Liver (tissue), 7 donors: ENCODE measurements at regions not wholly inside any gene's neighbourhood (a gene's known extent, or its start where the extent isn't known, plus 50 kb on each side); places are given as distances from the start of the nearest gene placed in this dataset.

Experiments
- DNase-seq: peaks from one replicate; pipeline ENCODE4 v3.0.0-alpha.2; 2017; ENCODE audit warnings: low spot score
- H3K27ac ChIP-seq, 2 donors: one replicate each; pipeline ENCODE4 v1.7.0; 2013; ENCODE audit warnings: inconsistent platforms in 2 of 2, low read length in 2 of 2, control low read depth in 1 of 2, low read depth in 1 of 2, mild to moderate bottlenecking in 1 of 2
- H3K27me3 ChIP-seq, 4 donors: one replicate each; pipeline versions ENCODE4 v1.6.1 to v1.7.0; 2013; ENCODE audit warnings: low read length in 3 of 4, inconsistent platforms in 1 of 4, mild to moderate bottlenecking in 1 of 4, moderate library complexity in 1 of 4; ENCODE audit not compliant: control insufficient read depth in 4 of 4, insufficient read depth in 4 of 4
- H3K36me3 ChIP-seq, 4 donors: one replicate each; pipeline versions ENCODE4 v1.6.1 to v1.7.0; 2013; ENCODE audit warnings: low read length in 3 of 4, mild to moderate bottlenecking in 3 of 4, low read depth in 1 of 4, moderate library complexity in 1 of 4; ENCODE audit not compliant: control insufficient read depth in 4 of 4, insufficient read depth in 3 of 4
- H3K4me1 ChIP-seq, 4 donors: one replicate each; pipeline versions ENCODE4 v1.6.1 to v1.7.0; 2013; ENCODE audit warnings: low read length in 3 of 4, mild to moderate bottlenecking in 3 of 4, moderate library complexity in 1 of 4; ENCODE audit not compliant: control insufficient read depth in 4 of 4, insufficient read depth in 4 of 4
- H3K4me3 ChIP-seq, 3 donors: one replicate each; pipeline versions ENCODE4 v1.6.1 to v1.7.0; 2013; ENCODE audit warnings: low read length in 3 of 3, control low read depth in 1 of 3, low read depth in 1 of 3, mild to moderate bottlenecking in 1 of 3
- H3K9ac ChIP-seq, 2 donors: one replicate each; pipeline ENCODE4 v1.7.0; 2013; ENCODE audit warnings: low read length in 2 of 2, mild to moderate bottlenecking in 2 of 2, moderate library complexity in 2 of 2, control low read depth in 1 of 2, low read depth in 1 of 2
- H3K9me3 ChIP-seq, 4 donors: one replicate each; pipeline versions ENCODE4 v1.6.1 to v1.7.0; 2013; ENCODE audit warnings: low read length in 3 of 4; ENCODE audit not compliant: control insufficient read depth in 4 of 4
- ATF3 ChIP-seq: IDR thresholded peaks from 2 replicates; pipeline ENCODE4 v1.6.1; 2016; ENCODE audit warnings: antibody characterized with exemption
- EGR1 ChIP-seq, 2 donors: IDR thresholded peaks; 2 replicates each; pipeline ENCODE4 v1.6.1; 2016 to 2018; ENCODE audit warnings: antibody characterized with exemption in 2 of 2, low read depth in 2 of 2
- FOXA1 ChIP-seq: IDR thresholded peaks from 2 replicates; pipeline ENCODE4 v1.6.1; 2016; ENCODE audit warnings: antibody characterized with exemption
- FOXA2 ChIP-seq: IDR thresholded peaks from 2 replicates; pipeline ENCODE4 v1.6.1; 2016; ENCODE audit warnings: antibody characterized with exemption
- GABPA ChIP-seq, 2 donors: IDR thresholded peaks in 1 of 2; conservative IDR thresholded peaks in 1 of 2; 2 replicates each; pipeline ENCODE4 v1.6.1; 2016; ENCODE audit warnings: antibody characterized with exemption in 2 of 2, mild to moderate bottlenecking in 1 of 2, moderate library complexity in 1 of 2
- HNF4A ChIP-seq, 2 donors: conservative IDR thresholded peaks; 2 replicates each; pipeline ENCODE4 v1.6.1; 2016; ENCODE audit warnings: antibody characterized with exemption in 2 of 2, mild to moderate bottlenecking in 2 of 2
- HNF4G ChIP-seq: IDR thresholded peaks from 2 replicates; pipeline ENCODE4 v1.6.1; 2016; ENCODE audit warnings: antibody characterized with exemption
- JUND ChIP-seq, 2 donors: IDR thresholded peaks; 2 replicates each; pipeline ENCODE4 v1.6.1; 2016; ENCODE audit warnings: antibody characterized with exemption in 2 of 2
- NR2F2 ChIP-seq: IDR thresholded peaks from 2 replicates; pipeline ENCODE4 v1.6.1; 2016; ENCODE audit warnings: antibody characterized with exemption
- RAD21 ChIP-seq, 2 donors: IDR thresholded peaks; 2 replicates each; pipeline ENCODE4 v1.6.1; 2016; ENCODE audit warnings: antibody characterized with exemption in 2 of 2, mild to moderate bottlenecking in 2 of 2
- REST ChIP-seq: IDR thresholded peaks from 2 replicates; pipeline ENCODE4 v1.6.1; 2016; ENCODE audit warnings: antibody characterized with exemption, mild to moderate bottlenecking
- RXRA ChIP-seq, 2 donors: IDR thresholded peaks; 2 replicates each; pipeline ENCODE4 v1.6.1; 2017 to 2018; ENCODE audit warnings: antibody characterized with exemption in 2 of 2, mild to moderate bottlenecking in 1 of 2
- SP1 ChIP-seq: IDR thresholded peaks from 2 replicates; pipeline ENCODE4 v1.6.1; 2018; ENCODE audit warnings: antibody characterized with exemption, mild to moderate bottlenecking
- TAF1 ChIP-seq: conservative IDR thresholded peaks from 2 replicates; pipeline ENCODE4 v1.6.1; 2016; ENCODE audit warnings: antibody characterized with exemption, mild to moderate bottlenecking
- ZBTB33 ChIP-seq: IDR thresholded peaks from 2 replicates; pipeline ENCODE4 v1.6.1; 2016; ENCODE audit warnings: antibody characterized with exemption
- WGBS: extraction: QIAGEN DNeasy Blood & Tissue Kit; methylation state at CpG from one replicate; pipeline ENCODE4 v1.1.7; 2013; 5-methylcytosine and 5-hydroxymethylcytosine counted together
- TF ChIP-seq, protein P1 (sequence below): IDR thresholded peaks from 2 replicates; pipeline ENCODE4 v1.6.1; 2016; ENCODE audit warnings: antibody characterized with exemption
- donor health status: healthy.
- donor health status: healthy.
- donor health status: healthy.
- donor health status: healthy.

DNA sequence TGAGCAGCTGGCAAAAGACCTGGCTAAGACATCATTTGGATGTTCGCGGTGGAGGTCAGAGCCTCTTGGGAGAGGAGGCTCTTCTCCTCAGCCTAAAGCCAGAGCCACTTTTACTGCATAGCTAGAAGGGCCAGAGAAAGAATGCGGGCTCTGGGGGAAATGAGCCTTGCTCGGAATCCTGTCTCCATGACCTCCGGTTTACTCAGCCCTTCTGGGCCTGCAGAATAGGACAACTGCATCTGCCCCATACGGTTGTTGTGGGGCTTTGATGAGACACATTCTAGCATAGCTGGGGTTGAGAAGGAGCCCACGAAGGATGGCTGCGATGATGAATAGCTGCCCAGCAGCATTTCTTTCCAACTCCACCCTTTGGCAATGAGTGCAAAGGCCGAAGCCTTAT is 115.0 kb upstream of the SLC22A23 start:
- no peaks in the 10 kb centered on the region for H3K4me1 ChIP-seq
- WGBS = 73% methylated on average over 9 of the region's 9 CpGs
- DNase-seq = no peak
- no peak overlapping the region for H3K4me3 ChIP-seq
- H3K27ac ChIP-seq = no peak overlapping the region
- H3K36me3 ChIP-seq = no peaks in the 10 kb centered on the region
- no peak for TF ChIP-seq EGR1 (IDR thresholded peaks at IDR 0.05; ENCODE audit: low read depth in 2 of 2)
- TF ChIP-seq GABPA (IDR thresholded peaks at IDR 0.05 in 1 of 2, conservative IDR thresholded peaks at IDR 0.05 in 1 of 2) = no peak
- no peak for TF ChIP-seq RXRA (IDR thresholded peaks at IDR 0.05)
- TF ChIP-seq RAD21 (IDR thresholded peaks at IDR 0.05) = no peak
- TF ChIP-seq NR2F2 = no peak
- no peak for TF ChIP-seq HNF4G
- TF ChIP-seq FOXA1 = no peak
- TF ChIP-seq HNF4A (conservative IDR thresholded peaks at IDR 0.05) = no peak
- TF ChIP-seq REST = no peak
- TF ChIP-seq FOXA2 = no peak
- TF ChIP-seq JUND (IDR thresholded peaks at IDR 0.05) = no peak
- TF ChIP-seq ZBTB33 = no peak
- no peak for TF ChIP-seq SP1
- no peak for TF ChIP-seq TAF1
- TF ChIP-seq, protein P1, sequence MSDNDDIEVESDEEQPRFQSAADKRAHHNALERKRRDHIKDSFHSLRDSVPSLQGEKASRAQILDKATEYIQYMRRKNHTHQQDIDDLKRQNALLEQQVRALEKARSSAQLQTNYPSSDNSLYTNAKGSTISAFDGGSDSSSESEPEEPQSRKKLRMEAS = no peak
- H3K9me3 ChIP-seq = no peaks in the 10 kb centered on the region
- no peaks in the 10 kb centered on the region for H3K27me3 ChIP-seq
- H3K9ac ChIP-seq = no peak overlapping the region

DNA sequence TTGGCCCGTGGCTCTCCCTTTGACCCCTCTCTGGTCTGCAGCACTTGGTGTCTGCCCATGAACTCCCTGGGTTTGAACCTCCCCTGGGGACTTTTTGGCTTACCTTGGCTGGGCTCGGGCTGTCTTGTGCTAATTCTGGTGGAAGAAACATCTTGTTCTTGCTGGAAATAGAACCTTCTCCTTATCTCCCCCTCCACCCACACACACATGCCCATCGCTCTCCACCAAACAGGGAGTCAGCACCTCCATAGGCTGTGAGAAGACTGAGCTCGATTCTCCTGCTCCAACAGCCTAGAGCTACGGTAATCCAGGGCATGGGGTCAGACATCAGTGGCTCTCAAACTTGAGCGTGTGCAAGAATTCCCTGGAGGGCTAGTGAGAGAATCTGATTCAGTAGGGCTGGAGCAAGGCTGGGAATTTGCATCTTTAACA is 114.4 kb upstream of the SLC22A23 start:
- peak; percentile 61 for DNase-seq
- Histone ChIP-seq H3K4me3 (no peak overlapping the region), H3K27me3 (no peaks in the 10 kb centered on the region), H3K9ac (no peak overlapping the region), H3K27ac (no peak overlapping the region), H3K36me3 (no peaks in the 10 kb centered on the region), H3K4me1 (no peaks in the 10 kb centered on the region), H3K9me3 (no peaks in the 10 kb centered on the region)
- no peak for TF ChIP-seq FOXA2
- no peak for TF ChIP-seq GABPA (IDR thresholded peaks at IDR 0.05 in 1 of 2, conservative IDR thresholded peaks at IDR 0.05 in 1 of 2)
- TF ChIP-seq HNF4A (conservative IDR thresholded peaks at IDR 0.05) = no peak
- no peak for TF ChIP-seq ATF3
- 75% methylated on average over 6 of the region's 6 CpGs for WGBS
